Putamen (tissue), 1 donor: ENCODE measurements at regions not wholly inside any gene's neighbourhood (a gene's known extent, or its start where the extent isn't known, plus 50 kb on each side); places are given as distances from the start of the nearest gene placed in this dataset.
"Not testable (repeated sequence)": the region's sequence is repeated elsewhere in the genome, so short reads cannot be mapped to it uniquely, and the experiment has no call there.

Experiments used
- DNase-seq: peaks from one replicate; pipeline ENCODE4 v3.0.0-alpha.2; 2016; ENCODE audit warnings: low spot score

GRCh38 chr16:54985156-54985555 lies 54.5 kb downstream of the IRX5 start:
- no peak for DNase-seq

- DNase-seq, result no peak
Measured at GRCh38 chr16:54985668-54986067, 55.0 kb downstream of the IRX5 start.

GRCh38 chr16:54986409-54986808 lies 55.7 kb downstream of the IRX5 start:
- peak; percentile 58 for DNase-seq

- DNase-seq, result peak; percentile 80
Measured at GRCh38 chr16:54987081-54987480, 56.4 kb downstream of the IRX5 start.

GRCh38 chr16:54991525-54991924 lies 60.9 kb downstream of the IRX5 start:
- DNase-seq, result no peak

GRCh38 chr16:54991946-54992345 lies 61.3 kb downstream of the IRX5 start:
- DNase-seq, result not testable (repeated sequence)

GRCh38 chr16:54993106-54993895 lies 62.6 kb downstream of the IRX5 start:
- DNase-seq, result no peak

GRCh38 chr16:54996186-54996585 lies 65.5 kb downstream of the IRX5 start:
- DNase-seq, result no peak

GRCh38 chr16:54998834-54999233 lies 68.2 kb downstream of the IRX5 start:
- DNase-seq, result no peak

GRCh38 chr16:54999481-54999880 lies 68.8 kb downstream of the IRX5 start:
- DNase-seq, result no peak

GRCh38 chr16:55000595-55000994 lies 69.9 kb downstream of the IRX5 start:
- no peak for DNase-seq

GRCh38 chr16:55001931-55002330 lies 71.3 kb downstream of the IRX5 start:
- no peak for DNase-seq

GRCh38 chr16:55002419-55002818 lies 71.8 kb downstream of the IRX5 start:
- no peak for DNase-seq

GRCh38 chr16:55003306-55003705 lies 72.6 kb downstream of the IRX5 start:
- no peak for DNase-seq

GRCh38 chr16:55003916-55004315 lies 73.3 kb downstream of the IRX5 start:
- DNase-seq, result no peak

GRCh38 chr16:55007504-55007903 lies 76.8 kb downstream of the IRX5 start:
- DNase-seq, result no peak

- no peak for DNase-seq
Measured at GRCh38 chr16:55008836-55009510, 78.3 kb downstream of the IRX5 start.

GRCh38 chr16:55009581-55009980 lies 78.9 kb downstream of the IRX5 start:
- no peak for DNase-seq

GRCh38 chr16:55010492-55011160 lies 80.0 kb downstream of the IRX5 start:
- DNase-seq, result no peak

GRCh38 chr16:55012362-55012761 lies 81.7 kb downstream of the IRX5 start:
- DNase-seq, result no peak

- DNase-seq, result no peak
Measured at GRCh38 chr16:55012793-55013192, 82.1 kb downstream of the IRX5 start.

- no peak for DNase-seq
Measured at GRCh38 chr16:55014022-55014421, 83.4 kb downstream of the IRX5 start.
